NB4 (cell line): ENCODE measurements at regions not wholly inside any gene's neighbourhood (a gene's known extent, or its start where the extent isn't known, plus 50 kb on each side); places are given as distances from the start of the nearest gene placed in this dataset.

Source experiments
- DNase-seq: peaks from one replicate; pipeline ENCODE4 v3.0.0; 2010; ENCODE audit warnings: low read depth
- H3K4me3 ChIP-seq: one replicate; pipeline ENCODE4 v1.5.1; 2011; ENCODE audit warnings: mild to moderate bottlenecking, low read depth, low read length, moderate library complexity
- CTCF ChIP-seq: IDR thresholded peaks from one replicate; pipeline ENCODE4 v1.5.1; 2012; ENCODE audit warnings: low read depth, low read length
- MAX ChIP-seq: IDR thresholded peaks from 2 replicates; pipeline ENCODE4 v1.6.1; 2011; ENCODE audit warnings: low read depth, low read length
- MYC ChIP-seq: IDR thresholded peaks from 2 replicates; pipeline ENCODE4 v1.6.1; 2011; ENCODE audit warnings: low read depth, low read length
- POLR2A ChIP-seq: IDR thresholded peaks from 2 replicates; pipeline ENCODE4 v1.6.1; 2011; ENCODE audit warnings: mild to moderate bottlenecking; ENCODE audit not compliant: insufficient read length; ENCODE audit errors: extremely low read depth

GRCh38 chr13:62799931-62800436, 1384.3 kb upstream of the PCDH20 start:
- DNase-seq: no peak
- no peak for TF ChIP-seq MYC
- TF ChIP-seq MAX: no peak
- no peak for TF ChIP-seq CTCF
- TF ChIP-seq POLR2A: no peak
- no peak overlapping the region for H3K4me3 ChIP-seq

GRCh38 chr13:62799038-62799535, 1383.4 kb upstream of the PCDH20 start:
- no peak overlapping the region for H3K4me3 ChIP-seq
- TF ChIP-seq MAX: no peak
- TF ChIP-seq POLR2A: no peak
- TF ChIP-seq CTCF: no peak
- DNase-seq: no peak

- no peak for TF ChIP-seq MAX
- no peak overlapping the region for H3K4me3 ChIP-seq
- DNase-seq: no peak
Observed at GRCh38 chr13:62793850-62794249, 1378.2 kb upstream of the PCDH20 start.

GRCh38 chr13:62781866-62782265, 1366.2 kb upstream of the PCDH20 start:
- no peak overlapping the region for H3K4me3 ChIP-seq
- TF ChIP-seq CTCF: no peak
- TF ChIP-seq MAX: no peak
- no peak for TF ChIP-seq MYC
- TF ChIP-seq POLR2A: no peak
- DNase-seq: no peak

GRCh38 chr13:62779161-62779560, 1363.5 kb upstream of the PCDH20 start:
- no peak for DNase-seq
- H3K4me3 ChIP-seq: no peak overlapping the region
- TF ChIP-seq POLR2A (no peak), MYC (no peak)

GRCh38 chr13:62767473-62767872, 1351.8 kb upstream of the PCDH20 start:
- no peak for DNase-seq
- no peak overlapping the region for H3K4me3 ChIP-seq
- no peak for TF ChIP-seq POLR2A
- TF ChIP-seq MYC: no peak
- TF ChIP-seq CTCF: no peak
- TF ChIP-seq MAX: no peak

- H3K4me3 ChIP-seq: no peak overlapping the region
- TF ChIP-seq MAX: no peak
- no peak for TF ChIP-seq POLR2A
- no peak for TF ChIP-seq MYC
- TF ChIP-seq CTCF: no peak
- no peak for DNase-seq
Observed at GRCh38 chr13:62760724-62761123, 1345.1 kb upstream of the PCDH20 start.
